A673 (cell line): ENCODE measurements at regions not wholly inside any gene's neighbourhood (a gene's known extent, or its start where the extent isn't known, plus 50 kb on each side); places are given as distances from the start of the nearest gene placed in this dataset.

Source experiments
- EZH2 ChIP-seq: fragments of 200-600 bp; sonication (generic); IDR thresholded peaks from 2 replicates; pipeline ENCODE4 v1.6.1; 2017; ENCODE audit warnings: borderline replicate concordance, low read depth, mild to moderate bottlenecking, mixed read lengths, antibody characterized with exemption, low read length; ENCODE audit not compliant: poor library complexity, severe bottlenecking
- TF ChIP-seq, protein P1 (sequence below): fragments of 300-800, 200-600 bp; sonication (generic); conservative IDR thresholded peaks from 2 replicates; pipeline ENCODE4 v1.5.1; 2017; ENCODE audit warnings: low read depth, mild to moderate bottlenecking, antibody characterized with exemption, low read length, moderate library complexity, mixed read lengths

DNA sequence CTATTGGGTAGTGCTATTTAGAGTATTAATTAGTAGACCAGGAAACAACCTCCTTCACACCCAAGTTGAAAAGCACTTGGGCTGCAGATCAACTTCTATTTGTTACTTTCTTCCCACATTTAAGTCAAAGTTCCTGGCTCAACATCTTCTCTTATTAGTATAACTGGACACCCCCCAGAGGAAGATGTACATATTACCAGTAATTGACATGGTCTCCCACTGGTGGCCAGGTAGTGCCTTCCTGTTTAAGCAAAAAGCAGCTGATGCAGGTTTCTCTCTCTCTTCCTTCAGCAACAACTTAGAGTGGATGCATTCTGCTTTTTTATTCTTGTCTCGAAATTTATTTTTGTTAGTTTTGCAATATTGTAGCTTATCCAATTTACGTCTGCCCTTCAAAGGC, 438.1 kb downstream of the GBA3 start:
- TF ChIP-seq, protein P1, sequence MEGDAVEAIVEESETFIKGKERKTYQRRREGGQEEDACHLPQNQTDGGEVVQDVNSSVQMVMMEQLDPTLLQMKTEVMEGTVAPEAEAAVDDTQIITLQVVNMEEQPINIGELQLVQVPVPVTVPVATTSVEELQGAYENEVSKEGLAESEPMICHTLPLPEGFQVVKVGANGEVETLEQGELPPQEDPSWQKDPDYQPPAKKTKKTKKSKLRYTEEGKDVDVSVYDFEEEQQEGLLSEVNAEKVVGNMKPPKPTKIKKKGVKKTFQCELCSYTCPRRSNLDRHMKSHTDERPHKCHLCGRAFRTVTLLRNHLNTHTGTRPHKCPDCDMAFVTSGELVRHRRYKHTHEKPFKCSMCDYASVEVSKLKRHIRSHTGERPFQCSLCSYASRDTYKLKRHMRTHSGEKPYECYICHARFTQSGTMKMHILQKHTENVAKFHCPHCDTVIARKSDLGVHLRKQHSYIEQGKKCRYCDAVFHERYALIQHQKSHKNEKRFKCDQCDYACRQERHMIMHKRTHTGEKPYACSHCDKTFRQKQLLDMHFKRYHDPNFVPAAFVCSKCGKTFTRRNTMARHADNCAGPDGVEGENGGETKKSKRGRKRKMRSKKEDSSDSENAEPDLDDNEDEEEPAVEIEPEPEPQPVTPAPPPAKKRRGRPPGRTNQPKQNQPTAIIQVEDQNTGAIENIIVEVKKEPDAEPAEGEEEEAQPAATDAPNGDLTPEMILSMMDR: no peak
- no peak for TF ChIP-seq EZH2
